ENCODE measurements at regions not wholly inside any gene's neighbourhood (a gene's known extent, or its start where the extent isn't known, plus 50 kb on each side); places are given as distances from the start of the nearest gene placed in this dataset.

GRCh38 chr17:22511431-22511830 lies 819.1 kb downstream of the KCNJ18 start:
- no peak for TF ChIP-seq CTCF (IDR thresholded peaks at IDR 0.05; ENCODE audit: borderline replicate concordance, extremely low read depth, low read length, poor library complexity, severe bottlenecking)
- TF ChIP-seq EZH2 (IDR thresholded peaks at IDR 0.05; ENCODE audit: borderline replicate concordance, low read depth, low read length, severe bottlenecking), result no peak
